CD4-positive, alpha-beta T cell treated with Interleukin-6 at 100 ng/mL for 8 hours (primary cell): ENCODE measurements at regions not wholly inside any gene's neighbourhood (a gene's known extent, or its start where the extent isn't known, plus 50 kb on each side); places are given as distances from the start of the nearest gene placed in this dataset.

Experiments
- DNase-seq: peaks from one replicate; pipeline ENCODE4 v3.0.0-alpha.2; 2020; ENCODE audit warnings: mixed read lengths, low spot score

- DNase-seq: no peak
Observed at GRCh38 chr5:133829786-133830185, 138.6 kb downstream of the C5orf15 start.

- no peak for DNase-seq
Observed at GRCh38 chr5:133828722-133829121, 139.7 kb downstream of the C5orf15 start.

- no peak for DNase-seq
Observed at GRCh38 chr5:133827830-133828229, 140.6 kb downstream of the C5orf15 start.

GRCh38 chr5:133827011-133827410 is 141.4 kb downstream of the C5orf15 start:
- no peak for DNase-seq

GRCh38 chr5:133825631-133826289 is 142.7 kb downstream of the C5orf15 start:
- peak; percentile 26 for DNase-seq

- DNase-seq: no peak
Observed at GRCh38 chr5:133824661-133825254, 143.7 kb downstream of the C5orf15 start.

GRCh38 chr5:133821889-133822288 is 146.5 kb downstream of the C5orf15 start:
- no peak for DNase-seq

- DNase-seq: no peak
Observed at GRCh38 chr5:133821311-133821741, 147.1 kb downstream of the C5orf15 start.

- DNase-seq: no peak
Observed at GRCh38 chr5:133820507-133820906, 147.9 kb downstream of the C5orf15 start.

- DNase-seq: no peak
Observed at GRCh38 chr5:133819977-133820471, 148.4 kb downstream of the C5orf15 start.

- DNase-seq: no peak
Observed at GRCh38 chr5:133818869-133819600, 149.4 kb downstream of the C5orf15 start.

GRCh38 chr5:133818031-133818431 is 150.4 kb downstream of the C5orf15 start:
- no peak for DNase-seq

- no peak for DNase-seq
Observed at GRCh38 chr5:133817456-133817855, 151.0 kb downstream of the C5orf15 start.

- DNase-seq: no peak
Observed at GRCh38 chr5:133816791-133817190, 151.6 kb downstream of the C5orf15 start.

- DNase-seq: no peak
Observed at GRCh38 chr5:133814152-133814551, 154.3 kb downstream of the C5orf15 start.

GRCh38 chr5:133811168-133811567 is 157.3 kb downstream of the C5orf15 start:
- no peak for DNase-seq

- DNase-seq: no peak
Observed at GRCh38 chr5:133809801-133810200, 158.6 kb downstream of the C5orf15 start.

GRCh38 chr5:133807348-133807747 is 161.1 kb downstream of the C5orf15 start:
- DNase-seq: no peak

GRCh38 chr5:133806847-133807246 is 161.6 kb downstream of the C5orf15 start:
- DNase-seq: no peak

- DNase-seq: no peak
Observed at GRCh38 chr5:133801955-133802751, 166.3 kb downstream of the C5orf15 start.

GRCh38 chr5:133801431-133801830 is 167.0 kb downstream of the C5orf15 start:
- no peak for DNase-seq

GRCh38 chr5:133799571-133800237 is 168.7 kb downstream of the C5orf15 start:
- no peak for DNase-seq
